Subcutaneous abdominal adipose tissue (tissue), 5 donors: ENCODE measurements at regions not wholly inside any gene's neighbourhood (a gene's known extent, or its start where the extent isn't known, plus 50 kb on each side); places are given as distances from the start of the nearest gene placed in this dataset.

Experiments used
- H3K27ac ChIP-seq: one replicate; pipeline ENCODE4 v1.7.0; 2013; ENCODE audit warnings: low read depth, mild to moderate bottlenecking, inconsistent platforms, low read length, moderate library complexity
- H3K27me3 ChIP-seq, 5 donors: one replicate each; pipeline ENCODE4 v1.7.0; 2013; ENCODE audit warnings: low read length in 5 of 5, inconsistent platforms in 1 of 5; ENCODE audit not compliant: control insufficient read depth in 5 of 5, insufficient read depth in 4 of 5
- H3K36me3 ChIP-seq, 5 donors: one replicate each; pipeline ENCODE4 v1.7.0; 2013; ENCODE audit warnings: low read length in 5 of 5; ENCODE audit not compliant: control insufficient read depth in 5 of 5, insufficient read depth in 5 of 5
- H3K4me1 ChIP-seq, 5 donors: one replicate each; pipeline ENCODE4 v1.7.0; 2013; ENCODE audit warnings: low read length in 5 of 5, mild to moderate bottlenecking in 3 of 5, moderate library complexity in 1 of 5; ENCODE audit not compliant: control insufficient read depth in 5 of 5, insufficient read depth in 5 of 5
- H3K4me3 ChIP-seq, 5 donors: one replicate each; pipeline ENCODE4 v1.7.0; 2013; ENCODE audit warnings: low read length in 5 of 5, low read depth in 1 of 5
- H3K9ac ChIP-seq, 5 donors: one replicate each; pipeline ENCODE4 v1.7.0; 2013; ENCODE audit warnings: low read length in 5 of 5, mild to moderate bottlenecking in 4 of 5, moderate library complexity in 3 of 5
- H3K9me3 ChIP-seq, 5 donors: one replicate each; pipeline ENCODE4 v1.7.0; 2013; ENCODE audit warnings: low read length in 5 of 5; ENCODE audit not compliant: control insufficient read depth in 5 of 5
- donor health status: healthy.
- donor health status: healthy.
- donor health status: healthy.
- donor health status: healthy.
- donor health status: healthy.

DNA sequence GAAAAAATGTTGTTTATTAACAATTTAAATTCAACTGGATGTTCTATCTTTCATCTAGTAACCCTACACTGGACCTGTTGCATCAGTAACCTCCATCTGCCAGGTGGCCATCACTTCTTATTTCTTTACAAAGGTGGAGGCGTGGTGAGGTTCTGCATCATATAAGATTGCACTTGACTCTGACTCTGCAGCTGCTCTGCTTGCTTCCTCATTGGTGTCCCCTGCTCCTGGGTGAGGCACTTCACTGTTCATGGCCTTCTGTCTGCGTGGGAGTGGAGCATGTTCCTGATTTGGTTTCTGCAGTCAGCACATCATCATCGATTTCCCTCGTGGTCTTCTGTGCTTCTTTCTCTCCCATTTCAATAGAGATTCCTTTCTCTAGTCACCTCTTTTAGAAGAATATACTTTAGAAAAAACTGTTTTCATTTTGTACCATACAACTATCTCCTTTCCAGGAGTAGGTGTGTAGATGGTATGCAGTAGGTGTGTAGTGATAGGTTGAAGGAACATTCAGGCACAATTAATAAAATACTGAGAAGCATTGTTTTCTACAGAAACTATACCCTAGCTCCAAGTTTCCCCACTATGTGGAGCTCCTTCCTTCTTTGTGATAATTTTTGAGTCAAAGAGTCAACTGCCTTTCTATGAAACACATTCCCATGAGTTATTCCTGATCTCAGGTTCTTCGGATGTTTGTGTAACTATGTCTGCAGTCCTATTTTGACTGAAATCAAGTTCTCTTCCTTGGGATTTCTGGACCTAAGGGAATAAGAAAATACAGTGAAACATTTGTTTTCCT is 231.7 kb upstream of the CNTNAP2 start:
- no peak overlapping the region for H3K9ac ChIP-seq
- H3K27me3 ChIP-seq, result no peaks in the 10 kb centered on the region
- H3K4me3 ChIP-seq, result no peak overlapping the region
- H3K9me3 ChIP-seq, result peaks cover 0 to 4% (median 3%) of the 10 kb centered on the region in 5 donors
- no peaks in the 10 kb centered on the region for H3K4me1 ChIP-seq
- no peaks in the 10 kb centered on the region for H3K36me3 ChIP-seq
- no peak overlapping the region for H3K27ac ChIP-seq

DNA sequence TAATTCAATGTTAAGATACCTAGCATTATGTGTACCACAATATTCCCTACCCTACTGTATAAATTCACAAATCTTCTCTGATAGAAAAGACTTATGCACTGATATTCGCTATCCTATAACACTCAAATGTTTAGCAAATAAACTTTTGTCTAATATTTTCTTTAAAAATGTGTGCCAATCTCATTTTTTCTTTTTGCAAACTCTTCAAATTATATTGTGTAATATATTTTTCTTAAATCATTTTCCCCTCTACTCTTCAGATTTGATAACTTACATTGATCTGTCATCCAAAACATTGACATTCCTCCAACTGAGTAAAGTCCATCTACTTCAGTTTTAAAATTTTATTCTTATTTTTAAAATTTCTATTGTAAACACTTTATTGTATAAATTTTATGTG is 240.2 kb upstream of the CNTNAP2 start:
- H3K27ac ChIP-seq, result no peak overlapping the region
- peaks cover 0 to 3% (median 0%) of the 10 kb centered on the region in 5 donors for H3K9me3 ChIP-seq
- H3K4me3 ChIP-seq, result no peak overlapping the region
- no peaks in the 10 kb centered on the region for H3K36me3 ChIP-seq
- H3K27me3 ChIP-seq, result no peaks in the 10 kb centered on the region
- H3K4me1 ChIP-seq, result no peaks in the 10 kb centered on the region
- H3K9ac ChIP-seq, result no peak overlapping the region

DNA sequence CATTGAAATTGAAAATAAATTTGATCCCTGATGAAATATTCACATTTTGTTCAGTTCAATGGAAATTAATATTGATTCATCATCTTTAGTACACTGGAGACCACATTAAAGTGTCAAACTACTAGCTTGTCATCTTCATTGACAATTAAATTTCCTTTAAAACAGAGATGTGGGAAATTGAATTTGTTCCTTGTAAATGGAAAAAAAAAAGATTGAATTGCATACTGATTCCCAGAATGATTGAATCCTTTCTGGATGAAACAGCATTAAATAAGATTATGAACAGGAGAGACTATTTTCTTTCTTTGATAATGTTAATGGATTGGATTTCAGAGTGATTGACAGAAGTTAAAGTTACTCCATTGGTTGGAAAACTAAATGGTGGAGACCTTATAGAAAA is 241.3 kb upstream of the CNTNAP2 start:
- H3K9ac ChIP-seq, result no peak overlapping the region
- no peak overlapping the region for H3K27ac ChIP-seq
- H3K36me3 ChIP-seq, result no peaks in the 10 kb centered on the region
- no peak overlapping the region for H3K4me3 ChIP-seq
- no peaks in the 10 kb centered on the region for H3K4me1 ChIP-seq
- no peaks in the 10 kb centered on the region for H3K9me3 ChIP-seq
- H3K27me3 ChIP-seq, result no peaks in the 10 kb centered on the region

DNA sequence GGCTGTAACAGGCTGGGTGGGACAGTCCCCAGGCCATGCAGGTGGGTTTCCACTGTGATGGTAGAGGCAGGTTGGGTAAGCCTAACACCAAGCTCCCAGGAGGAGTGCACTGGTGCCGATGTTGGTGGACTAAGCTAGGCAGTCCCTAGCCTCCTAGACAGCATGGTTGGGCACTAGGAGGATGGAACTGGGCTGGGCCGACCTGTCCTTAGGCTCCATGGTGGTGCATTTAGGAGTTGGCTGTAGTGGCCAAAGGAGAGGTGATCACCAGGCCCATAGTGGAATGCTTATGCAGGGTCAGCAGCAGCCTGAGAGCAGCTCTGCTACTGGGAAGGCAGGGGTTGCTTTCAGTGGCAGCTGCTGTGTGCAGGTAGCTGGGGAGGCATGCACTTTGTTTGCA is 247.7 kb upstream of the CNTNAP2 start:
- peak overlapping the region in 1 of 5 donors; percentile 1 for H3K4me3 ChIP-seq
- peaks cover 0 to 15% (median 10%) of the 10 kb centered on the region in 5 donors for H3K9me3 ChIP-seq
- no peaks in the 10 kb centered on the region for H3K4me1 ChIP-seq
- H3K27me3 ChIP-seq, result peaks cover 0 to 5% (median 0%) of the 10 kb centered on the region in 5 donors
- H3K27ac ChIP-seq, result no peak overlapping the region
- no peaks in the 10 kb centered on the region for H3K36me3 ChIP-seq
- H3K9ac ChIP-seq, result no peak overlapping the region

DNA sequence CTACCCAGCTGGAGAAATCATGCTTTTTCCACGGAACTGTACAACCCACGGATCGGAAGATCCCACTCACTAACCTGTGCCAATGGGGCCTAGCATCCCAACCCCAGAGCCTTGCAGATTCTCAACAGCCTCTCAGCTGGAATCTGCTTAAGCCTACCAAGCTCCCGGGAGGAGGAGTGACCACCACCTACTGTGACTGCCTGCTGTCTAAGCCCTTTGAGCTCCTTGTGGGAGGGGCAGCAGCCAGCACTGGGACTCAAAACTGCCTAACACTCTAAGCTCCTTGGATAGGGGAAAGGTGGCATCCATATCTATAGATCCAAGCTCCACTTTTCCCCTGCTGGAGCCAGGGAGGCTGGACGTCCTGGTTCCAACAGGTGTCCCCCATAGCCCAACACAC is 254.4 kb upstream of the CNTNAP2 start:
- Histone ChIP-seq H3K4me3 (no peak overlapping the region), H3K9ac (no peak overlapping the region), H3K9me3 (peaks cover 0 to 6% (median 1%) of the 10 kb centered on the region in 5 donors), H3K27me3 (no peaks in the 10 kb centered on the region), H3K36me3 (no peaks in the 10 kb centered on the region), H3K4me1 (no peaks in the 10 kb centered on the region), H3K27ac (no peak overlapping the region)

DNA sequence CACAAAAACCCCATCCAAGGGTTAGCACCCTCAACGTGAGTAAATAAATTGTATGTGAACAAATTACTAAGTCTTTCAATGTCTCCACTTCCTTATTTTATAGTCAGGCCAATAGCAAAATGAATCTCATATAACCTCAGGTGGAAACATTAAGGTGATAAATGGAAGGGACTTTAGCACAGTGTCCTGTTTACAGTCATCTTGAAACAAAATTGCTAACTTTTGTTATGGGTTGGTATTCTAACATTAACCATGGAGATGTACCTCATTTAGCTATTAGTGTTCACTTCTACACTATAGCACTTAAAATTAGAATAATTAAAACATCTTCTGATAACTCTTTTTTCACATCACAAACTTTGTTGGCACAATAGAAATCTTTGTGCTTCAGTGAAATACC is 255.8 kb upstream of the CNTNAP2 start:
- Histone ChIP-seq H3K36me3 (no peaks in the 10 kb centered on the region), H3K4me1 (no peaks in the 10 kb centered on the region), H3K9me3 (peaks cover 0 to 4% (median 3%) of the 10 kb centered on the region in 5 donors), H3K27me3 (no peaks in the 10 kb centered on the region), H3K27ac (no peak overlapping the region), H3K4me3 (no peak overlapping the region), H3K9ac (no peak overlapping the region)

DNA sequence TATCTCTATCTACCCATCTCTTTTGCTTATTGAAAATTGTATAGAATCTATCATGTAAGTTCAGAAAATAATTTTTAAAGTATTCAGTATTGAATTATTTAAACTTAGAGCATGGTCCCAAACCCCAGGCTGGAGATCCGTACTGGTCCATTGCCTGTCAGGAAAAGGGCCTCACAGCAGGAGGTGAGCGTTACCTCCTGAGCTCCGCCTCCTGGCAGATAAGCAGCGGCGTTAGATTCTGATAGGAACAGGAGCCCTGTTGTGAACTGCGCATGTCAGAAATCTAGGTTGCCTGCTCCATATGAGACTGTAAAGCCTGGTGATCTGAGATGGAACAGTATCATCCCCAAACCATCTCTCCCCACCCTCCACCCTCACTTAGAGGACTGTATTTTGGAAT is 266.0 kb upstream of the CNTNAP2 start:
- Histone ChIP-seq H3K9ac (no peak overlapping the region), H3K4me1 (no peaks in the 10 kb centered on the region), H3K27me3 (peaks cover 0 to 2% (median 0%) of the 10 kb centered on the region in 5 donors), H3K4me3 (no peak overlapping the region), H3K27ac (no peak overlapping the region), H3K36me3 (no peaks in the 10 kb centered on the region), H3K9me3 (peaks cover 0 to 8% (median 0%) of the 10 kb centered on the region in 5 donors)

DNA sequence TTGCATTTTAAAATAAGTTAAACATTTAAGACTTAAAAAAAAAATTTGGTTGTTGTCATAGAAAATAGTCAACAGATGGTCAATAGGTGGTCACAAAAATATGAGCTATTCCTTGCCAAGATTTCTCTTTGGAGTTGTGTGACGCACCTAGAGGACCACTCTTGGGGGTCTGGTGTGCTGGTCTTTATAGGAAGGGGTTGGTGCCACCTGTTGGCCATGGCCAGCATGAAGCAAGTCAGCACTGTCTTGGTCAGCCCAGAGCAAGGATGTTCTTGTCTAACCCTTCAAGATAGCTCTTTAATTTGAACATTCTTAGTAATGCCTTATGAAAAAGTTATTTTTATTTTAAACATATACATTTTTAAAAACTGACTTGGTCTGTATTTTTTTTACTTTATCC is 267.9 kb upstream of the CNTNAP2 start:
- no peaks in the 10 kb centered on the region for H3K4me1 ChIP-seq
- H3K27me3 ChIP-seq, result peaks cover 0 to 2% (median 0%) of the 10 kb centered on the region in 5 donors
- H3K27ac ChIP-seq, result no peak overlapping the region
- no peak overlapping the region for H3K4me3 ChIP-seq
- no peaks in the 10 kb centered on the region for H3K36me3 ChIP-seq
- H3K9me3 ChIP-seq, result peaks cover 0 to 3% (median 0%) of the 10 kb centered on the region in 5 donors
- H3K9ac ChIP-seq, result no peak overlapping the region

DNA sequence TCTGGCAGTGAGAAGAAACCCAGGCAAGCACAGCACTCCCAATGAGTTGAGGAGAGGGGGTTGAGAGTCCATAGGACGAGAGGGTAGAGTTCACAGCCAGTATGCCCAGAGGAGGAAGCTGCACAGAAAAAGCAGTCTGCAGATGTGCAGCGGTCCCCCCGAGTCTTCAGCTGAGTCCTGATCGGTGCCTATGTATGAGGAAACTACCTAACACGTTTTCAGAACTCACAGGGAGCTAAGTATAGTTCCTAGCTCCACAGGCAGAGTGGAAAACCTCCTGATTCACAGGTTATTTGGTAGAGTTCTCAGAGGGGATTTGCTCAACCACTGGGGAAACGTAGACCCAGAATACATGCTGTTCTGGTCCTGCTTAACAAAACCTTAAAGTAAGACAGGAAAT is 271.3 kb upstream of the CNTNAP2 start:
- no peaks in the 10 kb centered on the region for H3K36me3 ChIP-seq
- H3K4me3 ChIP-seq, result no peak overlapping the region
- H3K9ac ChIP-seq, result no peak overlapping the region
- no peaks in the 10 kb centered on the region for H3K4me1 ChIP-seq
- no peak overlapping the region for H3K27ac ChIP-seq
- H3K9me3 ChIP-seq, result peaks cover 0 to 4% (median 0%) of the 10 kb centered on the region in 5 donors
- peaks cover 0 to 2% (median 0%) of the 10 kb centered on the region in 5 donors for H3K27me3 ChIP-seq

DNA sequence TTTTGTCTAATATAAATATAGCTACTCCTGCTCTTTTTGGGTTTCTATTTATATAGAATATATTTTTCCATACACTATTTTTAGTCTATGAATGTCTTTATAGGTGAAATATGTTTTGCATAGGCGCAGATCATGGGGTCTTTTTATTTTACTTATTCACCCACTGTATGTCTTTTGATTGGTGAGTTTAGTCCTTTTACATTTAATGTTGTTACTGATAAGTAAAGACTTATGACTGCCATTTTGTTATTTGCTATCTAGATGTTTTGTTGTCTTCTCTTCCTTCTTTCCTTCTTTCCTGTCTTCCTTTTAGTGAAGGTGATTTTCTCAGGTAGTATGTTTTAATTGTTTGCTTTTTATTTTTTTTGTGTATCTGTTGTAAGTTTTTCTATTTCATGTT is 276.8 kb upstream of the CNTNAP2 start:
- H3K9me3 ChIP-seq, result peaks cover 0 to 8% (median 2%) of the 10 kb centered on the region in 5 donors
- H3K27me3 ChIP-seq, result no peaks in the 10 kb centered on the region
- no peak overlapping the region for H3K4me3 ChIP-seq
- no peak overlapping the region for H3K9ac ChIP-seq
- no peaks in the 10 kb centered on the region for H3K4me1 ChIP-seq
- H3K36me3 ChIP-seq, result no peaks in the 10 kb centered on the region
- no peak overlapping the region for H3K27ac ChIP-seq
